ENCODE measurements at regions not wholly inside any gene's neighbourhood (a gene's known extent, or its start where the extent isn't known, plus 50 kb on each side); places are given as distances from the start of the nearest gene placed in this dataset.
"Not testable (repeated sequence)": the region's sequence is repeated elsewhere in the genome, so short reads cannot be mapped to it uniquely, and the experiment has no call there.

DNA sequence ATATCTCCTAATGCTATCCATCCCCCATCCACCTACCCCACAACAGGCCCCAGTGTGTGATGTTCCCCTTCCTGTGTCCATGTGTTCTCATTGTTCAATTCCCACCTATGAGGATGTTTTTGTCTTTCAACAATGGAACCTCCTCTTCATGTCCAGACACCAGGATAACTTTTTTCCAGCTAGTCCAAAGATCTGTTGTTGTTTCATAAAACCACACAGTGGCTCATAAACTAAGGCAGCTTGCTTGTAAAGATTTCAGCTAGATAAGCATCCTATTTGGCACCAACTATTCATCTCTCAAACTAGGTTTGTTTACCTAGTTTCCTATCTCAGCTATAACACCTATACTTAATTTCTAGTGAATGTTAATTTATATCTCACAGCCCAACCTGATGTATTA is 937.7 kb downstream of the TRIB2 start:
- no peak for DNase-seq
- intact Hi-C loops (cut with micrococcal nuclease): no loop called here
- ATAC-seq: no peak

DNA sequence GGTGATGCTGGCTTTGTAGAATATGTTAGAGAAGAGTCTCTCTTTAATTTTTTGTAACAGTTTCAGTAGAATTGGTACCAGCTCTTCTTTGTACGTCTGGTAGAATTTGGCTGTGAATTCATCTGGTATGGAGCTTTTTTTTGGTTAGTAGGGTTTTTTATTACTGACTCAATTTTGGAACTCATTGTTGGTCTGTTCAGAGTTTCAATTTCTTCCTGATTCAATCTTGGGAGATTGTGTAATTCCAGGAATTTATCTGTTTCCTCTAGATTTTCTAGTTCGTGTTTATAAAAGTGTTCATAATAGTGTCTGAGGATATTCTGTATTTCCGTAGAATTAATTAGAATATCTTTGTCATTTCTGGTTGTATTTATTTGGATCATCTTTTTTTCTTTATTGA is 943.5 kb downstream of the TRIB2 start:
- intact Hi-C loops (cut with micrococcal nuclease): no loop called here
- no peak for ATAC-seq
- DNase-seq: no peak

DNA sequence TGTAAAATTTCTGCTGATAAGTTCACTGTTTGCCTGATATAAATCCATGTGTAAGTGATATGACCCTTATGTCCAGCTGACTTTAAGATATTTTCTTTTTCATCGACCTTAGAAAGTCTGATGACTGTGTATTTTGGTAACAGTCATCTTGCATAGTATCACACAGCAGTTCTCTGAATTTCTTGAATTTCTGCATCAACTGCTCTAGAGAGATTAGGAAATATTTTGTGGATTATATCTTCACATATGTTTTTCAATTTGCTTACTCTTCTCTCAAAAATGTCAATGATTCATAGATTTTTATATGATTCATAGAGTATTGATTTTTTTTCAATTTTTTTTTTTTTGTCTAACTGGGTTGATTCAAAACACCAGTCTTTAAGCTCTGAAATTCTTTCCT is 945.3 kb downstream of the TRIB2 start:
- DNase-seq (no peak), ATAC-seq (no peak)
- intact Hi-C loops (cut with micrococcal nuclease): no loop called here

- DNase-seq: no peak
- ATAC-seq: no peak
- intact Hi-C loops (cut with micrococcal nuclease): no loop called here
These were observed 950.1 kb downstream of the TRIB2 start for GRCh38 chr2:13666582-13667414.

GRCh38 chr2:13667415-13667757 is 950.6 kb downstream of the TRIB2 start:
- intact Hi-C loops (cut with micrococcal nuclease): no loop called here
- DNase-seq (no peak), ATAC-seq (no peak)

DNA sequence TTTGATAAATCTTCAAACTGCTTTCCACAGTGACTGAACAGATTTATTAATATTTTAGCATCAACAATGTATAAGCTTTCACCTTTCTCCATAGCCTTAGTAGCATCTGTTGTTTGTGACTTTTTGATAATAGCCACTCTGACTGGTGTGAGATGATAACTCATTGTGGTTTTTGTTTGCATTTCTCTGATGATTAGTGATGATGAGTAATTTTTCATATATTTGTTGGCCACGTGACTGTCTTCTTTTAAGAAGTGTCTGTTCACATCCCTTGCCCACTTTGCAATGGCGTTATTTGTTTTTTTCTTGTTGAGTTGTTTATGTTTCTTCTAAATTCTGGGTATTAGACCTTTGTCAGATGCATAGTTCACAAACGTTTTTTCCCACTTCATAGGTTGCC is 952.9 kb downstream of the TRIB2 start:
- no peak for DNase-seq
- intact Hi-C loops (cut with micrococcal nuclease): no loop called here

GRCh38 chr2:13673821-13674220 is 957.1 kb downstream of the TRIB2 start:
- DNase-seq; ATAC-seq; intact Hi-C loops (cut with micrococcal nuclease): not testable (repeated sequence)

More for the DNA sequence above, 952.9 kb downstream of the TRIB2 start:
- ATAC-seq: no peak

- ATAC-seq (no peak), DNase-seq (no peak)
- intact Hi-C loops (cut with micrococcal nuclease): no loop called here
These were observed 956.2 kb upstream of the LRATD1 start for GRCh38 chr2:13676269-13676668.

DNA sequence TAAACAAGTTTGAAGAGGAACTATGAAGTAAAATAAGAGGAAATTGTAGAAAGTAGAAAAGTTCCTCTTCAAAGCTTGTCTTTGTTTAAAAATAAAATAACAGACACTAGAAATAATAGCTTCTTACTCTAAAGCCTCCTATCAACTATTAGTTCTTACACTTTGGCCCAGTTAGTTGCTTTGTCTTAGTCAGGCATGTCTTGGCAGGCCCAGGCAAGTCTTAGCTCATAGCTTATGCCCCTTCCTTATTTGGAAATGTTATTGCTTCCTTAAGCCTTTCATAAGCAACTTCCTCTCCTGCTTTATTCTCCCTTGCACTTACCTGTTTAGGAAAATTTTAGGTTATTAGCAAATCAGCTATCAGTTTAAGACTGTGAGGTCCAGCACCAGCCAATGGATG is 950.6 kb upstream of the LRATD1 start:
- ATAC-seq (no peak), DNase-seq (no peak)
- intact Hi-C loops (cut with micrococcal nuclease): no loop called here

- ATAC-seq (no peak), DNase-seq (no peak)
- intact Hi-C loops (cut with micrococcal nuclease): no loop called here
These were observed 949.8 kb upstream of the LRATD1 start for GRCh38 chr2:13682540-13683272.

DNA sequence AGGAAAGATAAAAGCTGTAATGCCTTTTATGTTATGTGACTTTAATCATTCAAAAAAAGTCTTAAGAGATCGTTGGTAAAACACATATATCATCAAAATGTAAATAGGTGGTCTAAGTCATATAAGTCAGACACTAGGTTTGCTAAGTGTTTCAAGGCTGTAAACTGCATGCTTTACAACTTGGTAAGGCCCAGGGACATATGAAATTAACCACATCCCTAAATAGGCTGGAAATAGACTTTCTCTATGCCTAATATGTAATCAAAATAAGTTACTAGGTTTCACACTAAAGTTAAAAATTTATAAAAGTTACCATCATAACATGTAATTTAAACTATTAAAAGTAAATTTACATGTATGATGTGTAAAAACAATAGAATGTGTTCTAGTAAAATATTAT is 946.3 kb upstream of the LRATD1 start:
- intact Hi-C loops (cut with micrococcal nuclease): no loop called here
- ATAC-seq: no peak
- no peak for DNase-seq

GRCh38 chr2:13694673-13695072 is 937.8 kb upstream of the LRATD1 start:
- ATAC-seq (no peak), DNase-seq (no peak)
- intact Hi-C loops (cut with micrococcal nuclease): no loop called here

DNA sequence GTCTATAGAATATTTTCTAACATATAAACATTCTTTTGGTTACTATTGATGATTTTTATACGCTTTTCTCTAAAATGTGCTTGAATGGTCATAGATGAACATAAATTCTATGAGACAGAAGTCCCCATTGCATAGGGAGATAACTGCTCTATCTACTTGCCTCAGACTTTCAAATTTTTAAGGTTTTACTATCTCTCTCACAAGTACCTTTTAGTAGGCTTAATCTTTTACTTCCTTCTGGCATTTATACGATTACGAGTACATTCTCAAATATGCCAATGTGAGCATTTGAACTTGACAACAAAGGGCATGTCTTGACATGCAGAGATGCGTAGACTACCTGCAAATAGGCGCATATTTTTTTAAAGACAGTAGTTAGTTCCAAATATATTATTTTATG is 935.9 kb upstream of the LRATD1 start:
- DNase-seq (no peak), ATAC-seq (no peak)
- intact Hi-C loops (cut with micrococcal nuclease): no loop called here

GRCh38 chr2:13698847-13699246 is 933.7 kb upstream of the LRATD1 start:
- DNase-seq: no peak
- ATAC-seq: no peak
- intact Hi-C loops (cut with micrococcal nuclease): no loop called here

GRCh38 chr2:13699939-13700338 is 932.6 kb upstream of the LRATD1 start:
- DNase-seq; intact Hi-C loops (cut with micrococcal nuclease); ATAC-seq: not testable (repeated sequence)

GRCh38 chr2:13711154-13711553 is 921.4 kb upstream of the LRATD1 start:
- no peak for ATAC-seq
- intact Hi-C loops (cut with micrococcal nuclease): no loop called here
- no peak for DNase-seq

- ATAC-seq: no peak
- intact Hi-C loops (cut with micrococcal nuclease): no loop called here
- no peak for DNase-seq
These were observed 918.1 kb upstream of the LRATD1 start for GRCh38 chr2:13714466-13714865.

DNA sequence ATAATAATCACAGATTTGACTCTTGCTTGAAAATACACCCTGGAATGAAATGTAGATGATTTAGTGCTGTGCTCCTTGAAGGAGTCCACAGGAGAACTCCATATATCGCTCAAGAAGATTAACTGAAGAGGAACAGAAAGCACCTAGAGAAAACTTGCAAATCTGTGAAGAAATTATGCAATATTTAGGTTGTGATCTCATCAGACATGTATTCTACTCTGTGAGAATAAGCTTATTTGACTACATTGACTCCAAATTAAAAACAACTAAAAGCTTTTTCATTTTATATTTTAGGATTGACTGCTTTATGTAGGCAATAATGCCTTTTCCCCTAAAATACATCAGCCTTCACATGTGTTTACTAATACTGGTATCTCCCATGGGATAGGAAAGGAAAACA is 906.6 kb upstream of the LRATD1 start:
- DNase-seq (no peak), ATAC-seq (no peak)
- intact Hi-C loops (cut with micrococcal nuclease): no loop called here

DNA sequence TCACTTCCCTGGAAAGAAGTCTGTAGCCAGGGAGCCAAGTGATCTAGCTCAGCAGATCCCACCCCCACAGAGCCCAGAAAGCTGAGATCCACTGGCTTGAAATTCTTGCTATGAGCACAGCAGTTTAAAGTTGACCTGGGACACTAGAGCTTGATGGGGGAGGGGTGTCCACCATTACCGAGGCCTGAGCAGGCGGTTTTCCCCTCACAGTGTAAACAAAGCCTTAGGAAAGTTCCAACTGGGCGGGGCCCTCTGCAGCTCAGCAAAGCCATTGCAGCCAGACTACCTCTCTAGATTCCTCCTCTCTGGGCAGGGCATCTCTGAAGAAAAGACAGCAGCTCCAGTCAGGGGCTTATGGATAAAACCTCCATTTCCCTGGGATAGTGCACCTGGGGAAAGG is 887.2 kb upstream of the LRATD1 start:
- intact Hi-C loops (cut with micrococcal nuclease): no loop called here
- DNase-seq (no peak), ATAC-seq (no peak)

DNA sequence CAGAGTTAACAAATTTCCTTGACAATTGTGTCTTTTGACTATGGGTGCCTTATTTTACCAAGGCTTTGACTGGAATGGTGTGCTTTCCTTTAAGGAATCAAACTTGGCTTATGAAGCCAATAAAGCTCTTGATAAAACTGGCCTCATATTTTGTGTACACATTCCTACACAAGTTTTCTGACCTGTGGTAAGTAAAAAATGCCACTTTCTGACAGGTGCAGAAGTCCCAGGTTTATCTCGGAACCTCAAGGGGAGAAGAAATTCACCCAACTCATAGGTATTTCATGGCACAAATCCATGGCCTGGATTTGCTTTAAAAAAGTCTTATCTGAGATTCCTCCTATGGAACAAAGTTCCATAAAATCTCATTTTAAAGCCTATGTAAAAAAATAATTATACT is 880.6 kb upstream of the LRATD1 start:
- ATAC-seq: no peak
- no peak for DNase-seq
- intact Hi-C loops (cut with micrococcal nuclease): no loop called here

DNA sequence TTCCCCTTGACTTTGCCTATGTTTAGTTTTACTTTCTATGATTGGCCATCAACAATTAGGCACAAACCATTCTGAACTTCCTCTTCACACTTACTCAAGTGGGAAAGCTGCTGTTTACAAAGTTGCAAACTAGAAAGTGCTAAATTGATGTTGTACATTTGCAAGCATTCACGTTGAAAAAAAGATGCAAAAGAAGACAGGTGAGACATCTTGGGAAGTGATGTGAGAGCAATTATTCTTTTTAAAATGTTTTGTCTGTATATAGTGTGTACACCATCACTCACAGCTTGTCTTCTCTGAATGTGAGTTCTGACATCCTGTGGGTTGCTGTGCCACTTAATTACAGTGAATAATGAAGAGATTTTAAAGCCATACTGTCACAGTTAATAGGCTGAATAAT is 874.1 kb upstream of the LRATD1 start:
- intact Hi-C loops (cut with micrococcal nuclease): no loop called here
- DNase-seq: no peak
- no peak for ATAC-seq
